GM12878 (cell line): ENCODE measurements at regions not wholly inside any gene's neighbourhood (a gene's known extent, or its start where the extent isn't known, plus 50 kb on each side); places are given as distances from the start of the nearest gene placed in this dataset.

ENCODE experiments used
- EED ChIP-seq: sonication (generic); IDR thresholded peaks from 2 replicates; pipeline ENCODE4 v1.6.1; 2016; ENCODE audit warnings: antibody characterized with exemption, low read depth
- HDAC6 ChIP-seq: fragments of 200-600 bp; sonication (generic); IDR thresholded peaks from one replicate; pipeline ENCODE4 v1.8.0; 2017; ENCODE audit warnings: antibody characterized with exemption; ENCODE audit not compliant: unreplicated experiment
- KLF5 ChIP-seq: fragments of 450-650 bp; IDR thresholded peaks from 2 replicates; pipeline ENCODE4 v1.6.1; 2014; ENCODE audit warnings: mild to moderate bottlenecking; ENCODE audit not compliant: partially characterized antibody
- MTA2 ChIP-seq: fragments of 450-650 bp; IDR thresholded peaks from 2 replicates; pipeline ENCODE4 v1.6.1; 2016; ENCODE audit warnings: low read depth, mild to moderate bottlenecking, moderate library complexity
- NR2F1 ChIP-seq: fragments of 450-650 bp; conservative IDR thresholded peaks from 2 replicates; pipeline ENCODE4 v1.6.1; 2017; ENCODE audit warnings: mild to moderate bottlenecking
- PAX8 ChIP-seq: fragments of 450-650 bp; IDR thresholded peaks from 2 replicates; pipeline ENCODE4 v1.6.1; 2017; ENCODE audit warnings: mild to moderate bottlenecking, moderate library complexity
- PKNOX1 ChIP-seq: fragments of 450-650 bp; IDR thresholded peaks from 2 replicates; pipeline ENCODE4 v1.6.1; 2016; ENCODE audit warnings: mild to moderate bottlenecking
- RFX5 ChIP-seq: IDR thresholded peaks from 2 replicates; pipeline ENCODE4 v1.6.1; 2011; ENCODE audit warnings: low read depth, low read length, improper control_type of control experiment
- ZBTB33 ChIP-seq: fragments of 450-650 bp; IDR thresholded peaks from 2 replicates; pipeline ENCODE4 v1.6.1; 2017; ENCODE audit warnings: mild to moderate bottlenecking
- ZBTB40 ChIP-seq: fragments of 450-650 bp; IDR thresholded peaks from 2 replicates; pipeline ENCODE4 v1.6.1; 2016; ENCODE audit warnings: mild to moderate bottlenecking, moderate library complexity, borderline replicate concordance
- ZNF207 ChIP-seq: fragments of 450-650 bp; IDR thresholded peaks from 2 replicates; pipeline ENCODE4 v1.6.1; 2014; ENCODE audit warnings: antibody characterized with exemption, mild to moderate bottlenecking, borderline replicate concordance
- ZNF217 ChIP-seq: fragments of 450-650 bp; IDR thresholded peaks from 2 replicates; pipeline ENCODE4 v1.6.1; 2017; ENCODE audit warnings: antibody characterized with exemption, mild to moderate bottlenecking

- TF ChIP-seq NR2F1: no peak
- no peak for TF ChIP-seq ZNF207
- TF ChIP-seq KLF5: no peak
- no peak for TF ChIP-seq RFX5
- no peak for TF ChIP-seq PAX8
- TF ChIP-seq PKNOX1: no peak
- TF ChIP-seq ZBTB40: no peak
- no peak for TF ChIP-seq ZBTB33
- no peak for TF ChIP-seq ZNF217
- no peak for TF ChIP-seq HDAC6
- TF ChIP-seq MTA2: no peak
- no peak for TF ChIP-seq EED
- TF ChIP-seq, all 136 proteins: peak for 0
These were observed 94.7 kb upstream of the NEIL3 start (continued) for GRCh38 chr4:177214935-177215334.
